ENCODE measurements at regions not wholly inside any gene's neighbourhood (a gene's known extent, or its start where the extent isn't known, plus 50 kb on each side); places are given as distances from the start of the nearest gene placed in this dataset.

- POLR2A ChIA-PET = no interaction called here
- H3K79me2 ChIP-seq (ENCODE audit: insufficient read depth, low read depth, low read length) = no peaks in the 10 kb centered on the region
- H3K4me1 ChIP-seq (ENCODE audit: insufficient read depth, low read length, poor library complexity, severe bottlenecking) = no peaks in the 10 kb centered on the region
- H3K9me2 ChIP-seq (ENCODE audit: insufficient read depth, low read length) = no peaks in the 10 kb centered on the region
- CTCF ChIA-PET (ENCODE audit: unreplicated experiment) = no interaction called here
- no peaks in the 10 kb centered on the region for H4K20me1 ChIP-seq (ENCODE audit: insufficient read depth, low read length)
- no peaks in the 10 kb centered on the region for H3K9me3 ChIP-seq (ENCODE audit: low read length)
- no peak overlapping the region for H2AFZ ChIP-seq (ENCODE audit: low read length)
- H3K4me2 ChIP-seq (ENCODE audit: low read length) = no peak overlapping the region
- no TSS peak for BruUV-seq (replicated peaks)
- no peak overlapping the region for H3K27ac ChIP-seq (ENCODE audit: low read depth, low read length, poor library complexity, severe bottlenecking)
- H3K4me3 ChIP-seq (ENCODE audit: low read depth, low read length, poor library complexity, severe bottlenecking) = no peak overlapping the region
- TF ChIP-seq EZH2phosphoT487 (IDR thresholded peaks at IDR 0.05; ENCODE audit: borderline replicate concordance, low read depth, low read length) (no peak), CTCF (conservative IDR thresholded peaks at IDR 0.05; ENCODE audit: low read length) (no peak)
- intact Hi-C loops (cut with micrococcal nuclease; ENCODE audit: unreplicated experiment) = no loop called here
- DNase-seq (ENCODE audit: low spot score) = no peak
- no peaks in the 10 kb centered on the region for H3K36me3 ChIP-seq (ENCODE audit: insufficient read depth, low read length)
These were observed 88.8 kb upstream of the CCDC160 start for GRCh38 chrX:134148172-134148692.

GRCh38 chrX:134158821-134159512 is 78.0 kb upstream of the CCDC160 start:
- Histone ChIP-seq H3K9me3 (ENCODE audit: low read length) (no peaks in the 10 kb centered on the region), H3K9me2 (ENCODE audit: insufficient read depth, low read length) (no peaks in the 10 kb centered on the region), H2AFZ (ENCODE audit: low read length) (no peak overlapping the region), H4K20me1 (ENCODE audit: insufficient read depth, low read length) (no peaks in the 10 kb centered on the region), H3K4me3 (ENCODE audit: low read depth, low read length, poor library complexity, severe bottlenecking) (no peak overlapping the region), H3K27ac (ENCODE audit: low read depth, low read length, poor library complexity, severe bottlenecking) (no peak overlapping the region), H3K36me3 (ENCODE audit: insufficient read depth, low read length) (no peaks in the 10 kb centered on the region), H3K79me2 (ENCODE audit: insufficient read depth, low read depth, low read length) (no peaks in the 10 kb centered on the region), H3K4me1 (ENCODE audit: insufficient read depth, low read length, poor library complexity, severe bottlenecking) (no peaks in the 10 kb centered on the region), H3K4me2 (ENCODE audit: low read length) (no peak overlapping the region)
- TF ChIP-seq EZH2phosphoT487 (IDR thresholded peaks at IDR 0.05; ENCODE audit: borderline replicate concordance, low read depth, low read length) (no peak), CTCF (conservative IDR thresholded peaks at IDR 0.05; ENCODE audit: low read length) (no peak)
- BruUV-seq (replicated peaks) = no TSS peak
- POLR2A ChIA-PET = interaction anchor here (0.5 kb wide), 1 partner anchor 19 kb away, joined by 3 read pairs; no protein-coding TSS in a partner anchor
- CTCF ChIA-PET (ENCODE audit: unreplicated experiment) = no interaction called here
- no peak for DNase-seq (ENCODE audit: low spot score)
- intact Hi-C loops (cut with micrococcal nuclease; ENCODE audit: unreplicated experiment) = no loop called here

GRCh38 chrX:134161162-134161561 is 75.8 kb upstream of the CCDC160 start:
- DNase-seq (ENCODE audit: low spot score) = no peak
- Histone ChIP-seq H3K9me3 (ENCODE audit: low read length) (no peaks in the 10 kb centered on the region), H4K20me1 (ENCODE audit: insufficient read depth, low read length) (no peaks in the 10 kb centered on the region), H3K9me2 (ENCODE audit: insufficient read depth, low read length) (no peaks in the 10 kb centered on the region), H3K27ac (ENCODE audit: low read depth, low read length, poor library complexity, severe bottlenecking) (no peak overlapping the region), H3K4me2 (ENCODE audit: low read length) (no peak overlapping the region), H3K79me2 (ENCODE audit: insufficient read depth, low read depth, low read length) (no peaks in the 10 kb centered on the region), H2AFZ (ENCODE audit: low read length) (no peak overlapping the region), H3K36me3 (ENCODE audit: insufficient read depth, low read length) (no peaks in the 10 kb centered on the region), H3K4me1 (ENCODE audit: insufficient read depth, low read length, poor library complexity, severe bottlenecking) (no peaks in the 10 kb centered on the region), H3K4me3 (ENCODE audit: low read depth, low read length, poor library complexity, severe bottlenecking) (no peak overlapping the region)
- no peak for TF ChIP-seq CTCF (conservative IDR thresholded peaks at IDR 0.05; ENCODE audit: low read length)
- no peak for TF ChIP-seq EZH2phosphoT487 (IDR thresholded peaks at IDR 0.05; ENCODE audit: borderline replicate concordance, low read depth, low read length)
- ChIA-PET CTCF (ENCODE audit: unreplicated experiment) (no interaction called here), POLR2A (no interaction called here)
- intact Hi-C loops (cut with micrococcal nuclease; ENCODE audit: unreplicated experiment) = no loop called here
- BruUV-seq (replicated peaks) = no TSS peak
